Effector CD4-positive, alpha-beta T cell (primary cell): ENCODE measurements at regions not wholly inside any gene's neighbourhood (a gene's known extent, or its start where the extent isn't known, plus 50 kb on each side); places are given as distances from the start of the nearest gene placed in this dataset.
"Not testable (repeated sequence)": the region's sequence is repeated elsewhere in the genome, so short reads cannot be mapped to it uniquely, and the experiment has no call there.

Experiments used
- DNase-seq: peaks from one replicate; pipeline ENCODE4 v3.0.0-alpha.2; 2020

DNA sequence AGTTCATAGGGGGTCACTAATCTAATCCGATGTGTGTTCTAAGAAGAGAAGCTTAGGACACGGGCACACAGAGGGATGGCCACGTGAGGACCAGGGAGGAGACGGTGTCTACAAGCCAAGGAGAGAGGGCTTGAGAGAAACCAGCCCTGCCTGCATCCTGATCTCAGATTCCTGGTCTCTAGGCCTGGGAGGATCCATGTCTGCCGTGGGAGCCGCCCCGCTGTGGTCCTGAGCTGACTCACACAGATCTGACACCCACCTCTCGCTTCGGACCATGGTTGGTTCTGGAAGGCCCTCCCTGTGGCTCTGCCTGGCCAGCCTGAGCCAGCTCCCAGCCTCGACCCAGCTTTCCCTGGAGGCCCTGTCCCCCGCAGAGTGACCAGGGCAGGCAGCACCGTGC lies 136.2 kb downstream of the TMEM121 start:
- not testable (repeated sequence) for DNase-seq

DNA sequence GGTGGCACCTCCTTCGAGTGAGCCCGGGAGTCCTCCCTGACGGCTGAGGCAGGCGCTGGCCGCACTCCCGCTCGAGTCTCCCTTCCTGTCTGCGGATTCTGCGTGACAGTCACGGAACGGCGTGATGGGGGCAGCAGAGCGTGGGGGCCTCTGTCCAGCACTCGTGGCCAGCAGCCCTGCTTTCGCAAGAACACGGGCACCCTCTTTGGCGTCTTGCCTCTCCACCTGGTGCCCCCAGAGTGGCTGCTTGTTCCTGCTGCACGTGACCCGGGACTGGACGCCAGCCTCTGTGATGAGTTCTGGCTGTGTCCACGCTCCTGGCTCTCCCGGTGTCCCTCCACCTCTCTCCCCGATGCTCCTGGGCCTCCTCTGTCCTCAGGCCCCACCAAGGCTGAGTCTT lies 136.9 kb downstream of the TMEM121 start:
- not testable (repeated sequence) for DNase-seq

GRCh38 chr14:105663818-105664596 lies 137.6 kb downstream of the TMEM121 start:
- DNase-seq: not testable (repeated sequence)

DNA sequence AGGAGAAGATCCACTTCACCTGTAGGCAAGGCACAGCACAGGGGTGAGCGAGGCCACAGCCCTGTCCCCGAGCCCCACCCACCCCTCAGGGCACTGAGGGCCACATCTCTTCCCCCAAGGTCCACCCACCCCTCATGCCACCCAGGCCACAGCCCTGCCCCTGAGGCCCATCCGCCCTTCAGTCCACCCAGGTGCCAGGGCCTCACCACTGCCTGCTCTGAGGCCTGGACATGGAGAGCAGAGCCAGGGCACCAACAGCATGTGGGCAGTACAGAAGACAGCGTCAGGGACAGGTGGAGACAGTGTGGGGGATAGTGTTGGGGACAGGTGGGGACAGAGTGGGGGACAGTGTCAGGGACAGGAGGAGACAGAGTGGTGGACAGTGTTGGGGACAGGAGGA lies 138.3 kb downstream of the TMEM121 start:
- DNase-seq: no peak

GRCh38 chr14:105665247-105665950 lies 139.0 kb downstream of the TMEM121 start:
- no peak for DNase-seq

GRCh38 chr14:105665951-105666277 lies 139.5 kb downstream of the TMEM121 start:
- DNase-seq: no peak

DNA sequence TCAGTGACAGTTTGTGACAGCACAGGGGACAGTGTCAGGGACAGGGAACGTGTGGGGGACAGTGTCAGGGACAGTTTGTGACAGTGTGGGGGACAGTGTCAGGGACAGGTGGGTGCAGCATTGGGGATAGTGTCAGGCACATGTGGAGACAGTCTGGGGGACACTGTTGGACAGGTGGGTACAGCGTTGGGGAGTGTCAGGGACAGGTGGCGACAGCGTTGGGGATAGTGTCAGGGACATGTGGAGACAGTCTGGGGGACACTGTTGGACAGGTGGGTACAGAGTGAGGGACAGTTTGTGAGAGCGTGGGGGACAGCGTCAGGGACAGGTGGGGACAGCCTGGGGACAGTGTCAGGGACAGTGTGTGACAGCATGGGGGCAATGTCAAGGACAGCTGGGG lies 140.0 kb downstream of the TMEM121 start:
- no peak for DNase-seq

DNA sequence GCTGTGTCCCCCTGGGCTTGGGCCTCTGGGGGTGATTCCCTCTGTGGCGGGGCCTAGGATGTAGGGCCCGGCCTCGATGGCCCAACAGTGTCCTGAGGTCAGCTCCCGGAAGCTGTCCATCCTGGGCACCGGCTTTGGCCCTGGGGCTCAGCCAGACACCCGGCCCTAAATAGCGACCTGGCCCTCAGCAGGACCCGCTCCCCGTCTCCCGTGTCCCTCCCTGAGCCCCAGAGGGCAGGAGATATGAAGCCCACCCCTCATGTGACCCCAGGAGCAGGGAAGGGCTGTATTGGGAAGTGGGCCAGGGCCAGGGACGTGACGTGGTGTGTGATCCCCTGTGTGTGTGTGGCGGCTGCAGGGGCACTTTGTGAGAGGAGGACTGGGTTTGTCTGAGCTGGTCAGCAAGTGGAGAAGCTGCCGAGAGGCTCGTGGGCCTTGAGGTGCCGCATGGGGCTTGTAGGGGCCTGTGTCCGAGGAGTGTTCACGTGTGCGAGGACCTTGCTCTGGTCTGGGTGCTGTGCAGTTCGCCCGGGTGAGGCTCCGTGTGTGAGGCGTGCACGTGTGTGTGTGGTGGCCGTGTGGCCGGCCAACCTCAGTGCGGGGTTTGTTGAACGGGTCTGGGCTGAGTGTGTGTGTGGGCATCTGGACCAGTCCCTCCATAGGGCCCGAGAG lies 140.7 kb downstream of the TMEM121 start:
- DNase-seq: not testable (repeated sequence)

DNA sequence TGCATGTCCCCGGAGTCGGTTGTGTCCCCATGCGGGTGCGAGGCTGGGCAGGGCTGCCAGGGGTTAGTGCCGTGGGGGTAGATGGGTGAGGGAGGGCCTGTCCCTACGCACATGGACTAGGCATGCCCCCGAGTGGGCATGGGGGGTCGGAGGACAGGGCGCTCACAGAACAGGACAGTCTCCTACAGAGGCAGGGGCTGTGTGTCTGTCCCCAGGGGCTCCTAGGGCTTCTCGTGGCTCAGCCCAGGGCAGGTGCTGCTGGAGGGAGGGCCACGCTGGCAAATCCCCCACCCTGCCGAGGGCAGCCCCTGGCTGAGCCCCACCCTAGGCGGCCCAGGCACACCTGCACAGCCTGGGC lies 141.3 kb downstream of the TMEM121 start:
- not testable (repeated sequence) for DNase-seq

DNA sequence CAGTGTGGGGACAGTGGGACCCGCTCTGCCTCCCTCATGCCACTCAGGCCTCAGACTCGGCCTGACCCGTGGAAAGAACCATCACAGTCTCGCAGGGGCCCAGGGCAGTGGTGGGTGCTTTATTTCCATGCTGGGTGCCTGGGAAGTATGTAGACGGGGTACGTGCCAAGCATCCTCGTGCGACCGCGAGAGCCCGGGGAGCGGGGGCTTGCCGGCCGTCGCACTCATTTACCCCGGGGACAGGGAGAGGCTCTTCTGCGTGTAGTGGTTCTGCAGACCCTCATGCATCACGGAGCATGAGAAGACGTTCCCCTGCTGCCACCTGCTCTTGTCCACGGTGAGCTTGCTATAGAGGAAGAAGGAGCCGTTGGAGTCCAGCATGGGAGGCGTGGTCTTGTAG lies 141.6 kb downstream of the TMEM121 start:
- not testable (repeated sequence) for DNase-seq

DNA sequence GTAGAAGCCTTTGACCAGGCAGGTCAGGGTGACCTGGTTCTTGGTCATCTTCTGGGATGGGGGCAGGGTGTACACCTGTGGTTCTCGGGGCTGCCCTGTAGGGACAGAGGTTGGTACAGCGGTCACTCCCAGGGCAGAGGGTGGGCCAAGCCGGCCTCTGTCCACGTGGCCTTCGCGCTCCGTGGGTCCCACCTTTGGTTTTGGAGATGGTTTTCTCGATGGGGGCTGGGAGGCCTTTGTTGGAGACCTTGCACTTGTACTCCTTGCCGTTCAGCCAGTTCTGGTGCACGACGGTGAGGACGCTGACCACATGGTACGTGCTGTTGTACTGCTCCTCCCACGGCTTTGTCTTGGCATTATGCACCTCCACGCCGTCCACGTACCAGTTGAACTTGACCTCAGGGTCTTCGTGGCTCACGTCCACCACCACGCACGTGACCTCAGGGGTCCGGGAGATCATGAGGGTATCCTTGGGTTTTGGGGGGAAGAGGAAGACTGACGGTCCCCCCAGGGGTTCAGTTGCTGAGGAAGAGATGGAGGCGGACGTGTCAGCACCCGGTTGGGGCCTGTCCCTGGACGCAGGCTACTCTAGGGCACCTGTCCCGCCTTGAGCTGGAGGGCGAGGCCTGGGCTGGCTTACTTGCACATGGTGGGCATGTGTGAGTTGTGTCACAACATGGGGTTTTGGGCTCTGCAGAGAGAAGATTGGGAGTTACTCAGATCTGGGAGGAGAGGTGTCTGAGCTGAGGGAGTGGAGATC lies 142.3 kb downstream of the TMEM121 start:
- not testable (repeated sequence) for DNase-seq

GRCh38 chr14:105669231-105669610 lies 142.8 kb downstream of the TMEM121 start:
- DNase-seq: not testable (repeated sequence)

- not testable (repeated sequence) for DNase-seq
Observed at GRCh38 chr14:105669646-105670045, 143.3 kb downstream of the TMEM121 start.

DNA sequence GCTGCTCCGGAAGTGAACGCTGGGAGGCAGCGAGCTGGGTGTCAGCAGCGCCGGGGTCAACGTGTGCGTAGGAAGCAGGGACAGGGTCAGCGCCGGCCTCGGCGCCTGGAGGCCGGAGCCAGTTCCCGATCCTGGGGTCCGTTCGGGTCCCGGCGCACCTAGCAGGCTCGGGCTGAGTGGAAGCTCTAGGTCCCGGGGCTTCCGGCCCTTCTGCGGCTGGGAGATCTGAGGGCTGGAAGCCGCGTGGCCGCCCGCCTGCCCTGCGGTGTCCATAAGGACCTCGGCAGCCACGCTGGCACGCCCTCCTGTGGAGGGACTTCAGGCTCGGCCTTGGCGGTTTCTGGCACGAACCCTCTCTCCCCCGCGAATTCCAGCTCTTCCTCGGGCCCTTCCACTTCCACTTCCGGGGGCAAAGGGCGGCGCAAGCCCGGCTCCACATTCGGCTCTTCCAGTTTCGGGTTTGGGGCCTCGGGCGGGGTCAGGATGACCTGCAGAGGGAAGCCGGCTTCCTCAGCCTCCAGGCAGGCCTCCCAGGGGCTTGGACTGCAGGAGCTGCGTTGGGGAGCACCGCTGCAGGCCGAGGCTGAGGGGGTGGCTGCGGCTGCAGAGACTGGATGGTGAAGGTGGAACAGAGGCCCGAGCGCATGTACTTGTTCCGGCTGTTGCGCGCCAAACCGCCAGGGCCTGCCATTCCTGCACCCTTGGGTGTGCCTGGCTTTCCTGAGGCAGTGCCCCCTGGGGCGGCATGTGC lies 146.2 kb downstream of the TMEM121 start:
- not testable (repeated sequence) for DNase-seq

DNA sequence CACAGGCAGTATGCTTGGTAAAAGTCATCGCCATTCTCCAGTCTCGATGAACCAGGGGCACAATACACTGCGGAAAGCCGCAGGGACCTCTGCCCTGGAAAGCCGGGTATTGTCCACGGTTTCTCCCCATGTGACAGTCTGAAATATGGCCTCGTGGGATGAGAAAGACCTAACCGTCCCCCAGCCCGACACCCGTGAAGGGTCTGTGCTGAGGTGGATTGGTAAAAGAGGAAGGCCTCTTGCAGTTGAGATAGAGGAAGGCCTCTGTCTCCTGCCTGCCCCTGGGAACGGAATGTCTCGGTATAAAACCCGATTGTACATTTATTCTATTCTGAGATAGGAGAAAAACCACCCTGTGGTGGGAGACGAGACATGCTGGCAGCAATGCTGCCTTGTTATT lies 149.1 kb downstream of the TMEM121 start:
- not testable (repeated sequence) for DNase-seq

- not testable (repeated sequence) for DNase-seq
Observed at GRCh38 chr14:105675905-105676670, 149.7 kb downstream of the TMEM121 start.

DNA sequence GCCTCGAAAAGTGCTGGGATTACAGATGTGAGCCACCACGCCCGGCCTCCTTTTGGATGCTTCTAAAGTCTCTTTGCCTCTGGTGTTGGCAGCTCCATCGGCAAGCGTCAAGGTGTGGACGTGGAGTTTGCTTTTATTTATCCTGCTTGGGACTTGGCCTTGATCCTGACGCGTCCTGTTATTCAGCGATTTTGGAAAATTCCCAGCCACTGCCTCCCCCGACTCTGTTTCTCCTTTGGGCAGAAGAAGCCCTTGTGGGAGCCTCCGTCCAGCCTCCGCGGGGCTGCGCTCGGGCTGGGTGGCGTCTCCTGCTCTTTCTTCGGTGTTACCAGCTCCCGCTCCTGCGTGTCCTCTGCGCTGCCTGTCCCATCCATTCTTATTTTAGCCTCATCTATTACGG lies 151.7 kb downstream of the TMEM121 start:
- not testable (repeated sequence) for DNase-seq

DNA sequence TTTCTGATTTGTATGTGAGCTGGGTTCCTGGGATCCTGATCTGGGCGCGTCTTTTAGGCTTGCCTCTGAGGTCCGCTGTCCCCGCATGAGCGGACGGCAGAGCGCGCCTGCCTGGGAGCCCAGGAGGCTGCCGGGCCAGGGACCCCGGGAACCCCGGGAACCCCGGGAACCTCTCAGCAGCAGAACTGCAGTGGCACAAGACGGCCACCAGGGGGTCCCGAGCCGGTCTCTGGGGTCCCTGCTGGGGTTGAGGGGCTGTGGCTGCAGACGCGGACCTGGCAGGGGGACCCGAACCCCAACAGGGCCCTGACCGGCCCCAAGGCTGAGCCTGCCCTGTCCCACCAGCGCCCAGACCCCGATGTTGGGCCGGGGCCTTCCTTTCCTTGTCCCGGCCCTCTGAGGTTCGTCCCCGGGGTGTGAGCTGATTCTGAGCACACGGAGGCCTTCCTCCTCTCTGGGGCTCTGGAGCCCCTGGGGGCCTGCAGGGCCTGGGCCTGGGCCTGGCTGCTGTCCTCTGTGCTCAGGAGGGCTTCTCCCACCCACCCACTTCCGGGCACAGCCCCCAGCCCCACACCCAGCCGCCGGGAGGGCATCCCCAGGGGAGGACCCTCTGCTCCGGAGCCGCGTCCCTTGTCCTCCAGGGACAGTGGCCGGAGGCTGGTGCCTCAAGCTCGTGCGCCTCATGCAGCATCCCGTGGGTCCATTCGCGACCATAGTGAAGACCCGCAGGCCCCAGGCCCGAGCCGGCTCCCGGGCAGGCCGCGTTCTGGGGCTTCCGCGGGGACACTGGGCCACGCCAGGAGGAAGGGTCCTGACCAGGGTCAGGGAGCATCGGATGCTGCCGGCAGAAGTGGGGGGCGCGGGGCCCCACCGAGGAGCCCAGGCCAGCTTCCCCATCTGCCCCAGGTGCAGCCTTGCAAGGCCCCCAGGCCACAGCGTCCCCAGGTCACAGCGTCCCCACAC lies 152.9 kb downstream of the TMEM121 start:
- not testable (repeated sequence) for DNase-seq

- not testable (repeated sequence) for DNase-seq
Observed at GRCh38 chr14:105679959-105680735, 153.8 kb downstream of the TMEM121 start.
